Glutamatergic neuron (in vitro differentiated cells): ENCODE measurements at regions not wholly inside any gene's neighbourhood (a gene's known extent, or its start where the extent isn't known, plus 50 kb on each side); places are given as distances from the start of the nearest gene placed in this dataset.

ENCODE experiments used
- DNase-seq: peaks from one replicate; pipeline ENCODE4 v3.0.0; 2022
- H3K27ac Mint-ChIP-seq: one replicate; pipeline ENCODE4 v1.8.0; 2020; ENCODE audit warnings: mild to moderate bottlenecking, mixed read lengths, inconsistent platforms; ENCODE audit not compliant: unreplicated experiment
- H3K27me3 Mint-ChIP-seq: one replicate; pipeline ENCODE4 v1.8.0; 2020; ENCODE audit warnings: mild to moderate bottlenecking, moderate library complexity, mixed read lengths, inconsistent platforms; ENCODE audit not compliant: unreplicated experiment
- H3K36me3 Mint-ChIP-seq: one replicate; pipeline ENCODE4 v1.8.0; 2020; ENCODE audit warnings: mild to moderate bottlenecking, mixed read lengths, inconsistent platforms; ENCODE audit not compliant: unreplicated experiment
- H3K4me1 Mint-ChIP-seq: one replicate; pipeline ENCODE4 v1.8.0; 2020; ENCODE audit warnings: mild to moderate bottlenecking, low read depth, mixed read lengths, inconsistent platforms; ENCODE audit not compliant: unreplicated experiment
- H3K4me3 Mint-ChIP-seq: one replicate; pipeline ENCODE4 v1.8.0; 2020; ENCODE audit warnings: mild to moderate bottlenecking, mixed read lengths, inconsistent platforms; ENCODE audit not compliant: unreplicated experiment
- H3K9me3 Mint-ChIP-seq: one replicate; pipeline ENCODE4 v1.8.0; 2020; ENCODE audit warnings: mild to moderate bottlenecking, moderate library complexity, mixed read lengths, inconsistent platforms; ENCODE audit not compliant: unreplicated experiment
- TF ChIP-seq, protein P1 (sequence below): fragments of 200-600 bp; sonication (generic); IDR thresholded peaks from one replicate; pipeline ENCODE4 v1.5.0; 2021; ENCODE audit not compliant: partially characterized antibody, unreplicated experiment

- no peaks in the 10 kb centered on the region for H3K4me1 Mint-ChIP-seq
- peaks cover 4% of the 10 kb centered on the region for H3K9me3 Mint-ChIP-seq
- TF ChIP-seq, protein P1, sequence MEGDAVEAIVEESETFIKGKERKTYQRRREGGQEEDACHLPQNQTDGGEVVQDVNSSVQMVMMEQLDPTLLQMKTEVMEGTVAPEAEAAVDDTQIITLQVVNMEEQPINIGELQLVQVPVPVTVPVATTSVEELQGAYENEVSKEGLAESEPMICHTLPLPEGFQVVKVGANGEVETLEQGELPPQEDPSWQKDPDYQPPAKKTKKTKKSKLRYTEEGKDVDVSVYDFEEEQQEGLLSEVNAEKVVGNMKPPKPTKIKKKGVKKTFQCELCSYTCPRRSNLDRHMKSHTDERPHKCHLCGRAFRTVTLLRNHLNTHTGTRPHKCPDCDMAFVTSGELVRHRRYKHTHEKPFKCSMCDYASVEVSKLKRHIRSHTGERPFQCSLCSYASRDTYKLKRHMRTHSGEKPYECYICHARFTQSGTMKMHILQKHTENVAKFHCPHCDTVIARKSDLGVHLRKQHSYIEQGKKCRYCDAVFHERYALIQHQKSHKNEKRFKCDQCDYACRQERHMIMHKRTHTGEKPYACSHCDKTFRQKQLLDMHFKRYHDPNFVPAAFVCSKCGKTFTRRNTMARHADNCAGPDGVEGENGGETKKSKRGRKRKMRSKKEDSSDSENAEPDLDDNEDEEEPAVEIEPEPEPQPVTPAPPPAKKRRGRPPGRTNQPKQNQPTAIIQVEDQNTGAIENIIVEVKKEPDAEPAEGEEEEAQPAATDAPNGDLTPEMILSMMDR, result no peak
- peaks cover 10% of the 10 kb centered on the region for H3K27me3 Mint-ChIP-seq
- H3K36me3 Mint-ChIP-seq, result no peaks in the 10 kb centered on the region
- no peak overlapping the region for H3K27ac Mint-ChIP-seq
- no peak overlapping the region for H3K4me3 Mint-ChIP-seq
- no peak for DNase-seq
Measured at GRCh38 chr1:36625935-36626310, 143.2 kb upstream of the CSF3R start.

- no peak for DNase-seq
- Mint-ChIP-seq H3K27me3 (peaks cover 10% of the 10 kb centered on the region), H3K27ac (no peak overlapping the region), H3K4me1 (no peaks in the 10 kb centered on the region), H3K36me3 (no peaks in the 10 kb centered on the region), H3K9me3 (peaks cover 4% of the 10 kb centered on the region), H3K4me3 (no peak overlapping the region)
- TF ChIP-seq, protein P1, result no peak
Measured at GRCh38 chr1:36625253-36625934, 142.7 kb upstream of the CSF3R start.

GRCh38 chr1:36624466-36624865 is 141.8 kb upstream of the CSF3R start:
- Mint-ChIP-seq H3K9me3 (peaks cover under 1% of the 10 kb centered on the region), H3K27ac (no peak overlapping the region), H3K27me3 (peaks cover 10% of the 10 kb centered on the region), H3K36me3 (no peaks in the 10 kb centered on the region), H3K4me1 (no peaks in the 10 kb centered on the region), H3K4me3 (no peak overlapping the region)
- TF ChIP-seq, protein P1, result no peak
- DNase-seq, result no peak

- Mint-ChIP-seq H3K4me1 (no peaks in the 10 kb centered on the region), H3K27ac (no peak overlapping the region), H3K9me3 (no peaks in the 10 kb centered on the region), H3K36me3 (no peaks in the 10 kb centered on the region), H3K4me3 (no peak overlapping the region), H3K27me3 (peaks cover 13% of the 10 kb centered on the region)
- TF ChIP-seq, protein P1, result no peak
- DNase-seq, result no peak
Measured at GRCh38 chr1:36622741-36623648, 140.3 kb upstream of the CSF3R start.

DNA sequence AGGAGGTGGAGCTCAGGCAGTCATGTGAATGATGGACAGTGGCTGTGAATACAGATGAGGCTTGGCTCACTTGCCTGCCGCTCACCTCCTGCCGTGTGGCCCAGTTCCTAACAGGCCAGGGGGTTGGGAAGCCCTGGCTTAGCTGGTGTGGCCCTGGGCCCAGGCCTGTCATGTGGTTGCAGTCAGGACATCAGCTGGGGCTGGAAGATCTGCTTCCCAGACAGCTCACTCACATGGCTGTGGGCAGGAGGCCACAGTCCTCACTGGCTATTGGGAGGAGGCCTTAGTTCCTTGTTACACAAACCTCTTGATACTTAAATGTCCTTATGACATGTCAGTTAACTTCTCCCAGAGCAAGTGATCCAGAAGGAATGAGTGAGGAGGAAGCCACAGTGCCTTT is 138.8 kb upstream of the CSF3R start:
- Mint-ChIP-seq H3K4me1 (no peaks in the 10 kb centered on the region), H3K27me3 (peaks cover 11% of the 10 kb centered on the region), H3K9me3 (no peaks in the 10 kb centered on the region), H3K4me3 (no peak overlapping the region), H3K27ac (no peak overlapping the region), H3K36me3 (no peaks in the 10 kb centered on the region)
- DNase-seq, result no peak
- TF ChIP-seq, protein P1, result no peak
